GM12891 (cell line): ENCODE measurements at regions not wholly inside any gene's neighbourhood (a gene's known extent, or its start where the extent isn't known, plus 50 kb on each side); places are given as distances from the start of the nearest gene placed in this dataset.
"Not testable (repeated sequence)": the region's sequence is repeated elsewhere in the genome, so short reads cannot be mapped to it uniquely, and the experiment has no call there.

Source experiments
- DNase-seq: peaks from one replicate; pipeline ENCODE4 v3.0.0; 2011; ENCODE audit warnings: low spot score; ENCODE audit not compliant: insufficient read length
- FAIRE-seq: peaks from 2 replicates; lab custom pipeline; 2011; peaks lifted over from hg19 to GRCh38; lab: Jason Lieb, UNC
- PAX5 ChIP-seq: IDR thresholded peaks from 2 replicates; pipeline ENCODE4 v1.6.1; 2011; ENCODE audit warnings: low read length, moderate library complexity, mild to moderate bottlenecking; ENCODE audit not compliant: insufficient read depth, severe bottlenecking
- POLR2A ChIP-seq: IDR thresholded peaks from 2 replicates; pipeline ENCODE4 v1.6.1; 2011; ENCODE audit warnings: low read depth, low read length, control low read depth
- POLR2AphosphoS5 ChIP-seq: IDR thresholded peaks from 2 replicates; pipeline ENCODE4 v1.6.1; 2011; ENCODE audit warnings: low read depth, low read length, control low read depth
- POU2F2 ChIP-seq: IDR thresholded peaks from 2 replicates; pipeline ENCODE4 v1.6.1; 2011; ENCODE audit warnings: low read depth, mild to moderate bottlenecking, control low read depth, low read length, moderate library complexity
- SPI1 ChIP-seq: IDR thresholded peaks from 2 replicates; pipeline ENCODE4 v1.6.1; 2011; ENCODE audit warnings: low read depth, low read length, control low read depth
- TAF1 ChIP-seq: IDR thresholded peaks from 2 replicates; pipeline ENCODE4 v1.6.1; 2011; ENCODE audit warnings: low read depth, low read length, control low read depth

DNA sequence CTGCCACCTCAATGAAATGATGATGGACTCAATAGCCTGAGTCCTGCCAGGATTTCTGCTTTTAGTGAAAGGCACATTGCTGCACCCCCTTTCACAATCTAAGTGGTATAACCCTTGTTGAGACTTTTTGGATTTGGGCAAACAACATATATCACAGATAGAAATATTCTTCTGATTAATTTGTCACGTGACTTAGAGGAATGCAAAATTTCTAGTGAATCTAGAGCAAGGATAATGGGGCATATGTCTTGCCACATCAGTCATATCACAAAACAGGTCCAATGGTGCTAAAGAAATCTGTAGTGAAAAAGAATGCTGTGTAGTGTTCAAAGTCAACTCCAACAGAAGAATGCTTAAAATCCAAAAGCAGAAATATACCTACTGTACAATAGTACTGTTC, 1386.3 kb downstream of the LRFN5 start:
- TF ChIP-seq POLR2AphosphoS5 (no peak), PAX5 (no peak), POLR2A (no peak), TAF1 (no peak), POU2F2 (no peak), SPI1 (no peak)

DNA sequence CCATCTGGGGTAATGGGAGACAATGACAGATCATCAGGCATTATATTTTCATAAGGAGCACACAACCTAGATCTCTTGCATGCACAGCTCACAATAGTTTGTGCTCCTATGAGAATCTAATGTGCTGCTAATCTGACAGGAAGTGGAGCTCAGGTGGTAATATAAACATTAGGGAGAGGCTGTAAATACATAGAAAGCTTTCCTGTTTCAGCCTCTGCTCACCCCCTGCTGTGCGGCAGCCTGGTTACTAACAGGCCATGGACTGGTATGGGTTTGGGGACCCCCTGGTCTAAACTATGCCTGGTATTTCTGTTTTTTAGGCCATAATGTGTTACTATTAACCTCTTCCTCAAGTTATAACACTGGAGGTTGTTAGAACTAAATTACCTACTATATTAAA, 1373.7 kb downstream of the LRFN5 start:
- TF ChIP-seq POLR2AphosphoS5: no peak
- no peak for TF ChIP-seq POLR2A
- no peak for TF ChIP-seq POU2F2
- no peak for TF ChIP-seq PAX5
- no peak for TF ChIP-seq SPI1
- no peak for TF ChIP-seq TAF1
- DNase-seq (no peak), FAIRE-seq (no peak)

More for the DNA sequence above, 1386.3 kb downstream of the LRFN5 start:
- no peak for FAIRE-seq
- no peak for DNase-seq

DNA sequence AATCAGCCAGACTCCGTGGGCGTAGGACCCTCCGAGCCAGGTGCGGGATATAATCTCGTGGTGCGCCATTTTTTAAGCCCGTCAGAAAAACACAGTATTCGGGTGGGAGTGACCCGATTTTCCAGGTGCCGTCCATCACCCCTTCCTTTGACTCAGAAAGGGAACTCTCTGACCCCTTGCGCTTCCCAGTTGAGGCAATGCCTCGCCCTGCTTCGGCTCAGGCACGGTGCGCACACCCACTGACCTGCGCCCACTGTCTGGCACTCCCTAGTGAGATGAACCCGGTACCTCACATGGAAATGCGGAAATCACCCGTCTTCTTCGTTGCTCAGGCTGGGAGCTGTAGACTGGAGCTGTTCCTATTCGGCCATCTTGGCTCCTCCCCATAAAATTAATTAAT, 1366.5 kb downstream of the LRFN5 start:
- DNase-seq, FAIRE-seq: not testable (repeated sequence)

DNA sequence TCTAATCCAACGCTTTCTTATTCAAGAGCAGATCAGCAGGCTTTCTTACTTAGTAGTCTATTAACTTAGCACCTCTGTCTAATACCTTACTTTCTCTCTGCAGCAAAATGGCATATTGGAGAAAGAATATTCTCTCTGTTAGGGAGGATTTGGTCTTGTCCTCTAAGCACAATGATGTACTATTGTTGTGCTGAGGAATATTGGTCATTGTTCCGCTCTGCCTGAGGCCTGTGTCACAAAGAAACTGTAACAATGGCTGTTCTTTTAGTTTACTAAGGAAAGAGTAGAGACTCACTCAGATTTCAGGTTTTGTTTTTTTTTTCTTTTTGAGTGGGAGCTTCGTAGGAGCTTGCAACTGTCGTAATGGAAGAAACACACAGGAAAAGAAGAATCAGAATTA, 1358.8 kb downstream of the LRFN5 start:
- TF ChIP-seq SPI1 (no peak), TAF1 (no peak), POLR2A (no peak), POLR2AphosphoS5 (no peak), POU2F2 (no peak), PAX5 (no peak)
- no peak for FAIRE-seq
- DNase-seq: no peak

DNA sequence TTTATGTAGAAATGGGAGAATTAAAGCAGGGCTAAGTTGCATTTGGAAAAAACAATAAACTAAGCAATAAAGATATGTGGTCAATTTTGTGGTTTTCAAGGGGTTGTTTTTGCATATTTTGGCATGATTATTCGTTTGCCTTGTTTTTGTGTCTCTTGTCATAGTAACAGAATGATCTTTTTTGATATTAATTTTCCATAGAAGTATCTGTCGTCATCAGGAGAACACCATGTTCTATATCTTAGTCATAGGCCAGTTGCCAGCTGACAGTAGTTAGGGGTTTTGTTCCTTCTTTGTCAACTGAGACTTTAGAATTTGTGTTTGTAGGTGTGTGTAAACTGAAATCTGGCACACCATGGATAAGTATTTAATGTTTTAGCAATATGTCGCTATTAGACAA, 1354.8 kb downstream of the LRFN5 start:
- no peak for TF ChIP-seq POU2F2
- FAIRE-seq: no peak
- DNase-seq: no peak

DNA sequence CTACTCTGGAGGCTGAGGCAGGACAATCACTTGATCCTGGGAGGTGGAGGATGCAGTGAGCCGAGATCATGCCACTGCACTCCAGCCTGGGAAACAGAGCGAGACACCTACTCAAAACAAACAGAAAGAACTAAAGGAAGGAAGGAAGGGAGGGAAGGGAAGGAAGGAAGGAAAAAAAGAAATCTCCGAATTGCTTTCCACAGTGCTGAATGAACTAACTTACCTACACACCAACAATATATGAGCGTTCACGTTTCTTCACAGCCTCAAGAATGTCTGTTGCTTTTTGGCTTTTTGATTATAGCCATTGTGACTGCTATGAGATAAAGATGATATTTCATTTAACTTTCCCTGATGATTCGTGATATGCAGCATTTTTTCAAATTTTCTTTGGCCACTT, 1343.7 kb downstream of the LRFN5 start:
- no peak for TF ChIP-seq POLR2A
- no peak for TF ChIP-seq POU2F2
- TF ChIP-seq PAX5: no peak
- no peak for TF ChIP-seq POLR2AphosphoS5
- TF ChIP-seq SPI1: no peak
- TF ChIP-seq TAF1: no peak
- DNase-seq (no peak), FAIRE-seq (no peak)

DNA sequence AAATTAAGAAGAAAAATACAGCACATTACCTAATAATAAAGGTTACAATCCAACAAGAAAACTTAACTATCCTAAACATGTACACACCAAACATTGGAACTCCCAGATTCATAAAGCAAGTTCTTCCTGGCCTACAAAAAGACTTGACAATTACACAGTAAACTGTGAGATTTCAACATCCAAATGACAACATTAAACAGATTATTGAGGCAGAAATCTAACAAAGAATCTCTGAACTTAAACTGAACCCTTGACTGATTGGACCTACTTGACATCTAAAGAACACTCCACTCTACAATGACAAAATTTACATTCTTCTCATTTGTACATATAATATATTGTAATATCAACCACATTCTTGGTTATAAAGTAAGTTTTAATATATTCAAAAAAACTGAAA, 1341.3 kb downstream of the LRFN5 start:
- FAIRE-seq (no peak), DNase-seq (no peak)
- TF ChIP-seq TAF1 (no peak), SPI1 (no peak), POLR2A (no peak), POU2F2 (no peak), PAX5 (no peak), POLR2AphosphoS5 (no peak)

DNA sequence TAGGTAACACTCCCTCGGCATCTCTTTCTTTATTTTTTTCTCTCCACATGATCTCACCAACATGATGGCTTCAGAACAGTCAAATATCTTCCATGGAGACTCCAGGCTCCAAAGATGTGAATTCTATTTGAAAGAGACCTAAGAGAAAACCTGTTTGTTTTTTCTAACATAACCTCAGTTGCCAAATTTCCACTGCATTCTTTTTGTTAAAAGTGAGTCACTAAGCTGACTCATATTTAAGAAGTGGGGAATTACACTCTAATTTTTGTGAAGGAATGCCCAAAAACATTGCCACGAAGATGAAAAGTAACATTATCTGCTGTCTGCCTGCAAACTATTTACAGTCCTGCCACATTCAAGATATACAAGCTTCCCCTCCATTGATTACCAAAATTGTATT, 1337.6 kb downstream of the LRFN5 start:
- DNase-seq (no peak), FAIRE-seq (no peak)
- no peak for TF ChIP-seq TAF1
- TF ChIP-seq PAX5: no peak
- TF ChIP-seq POLR2A: no peak
- no peak for TF ChIP-seq POU2F2
- no peak for TF ChIP-seq POLR2AphosphoS5
- TF ChIP-seq SPI1: no peak

DNA sequence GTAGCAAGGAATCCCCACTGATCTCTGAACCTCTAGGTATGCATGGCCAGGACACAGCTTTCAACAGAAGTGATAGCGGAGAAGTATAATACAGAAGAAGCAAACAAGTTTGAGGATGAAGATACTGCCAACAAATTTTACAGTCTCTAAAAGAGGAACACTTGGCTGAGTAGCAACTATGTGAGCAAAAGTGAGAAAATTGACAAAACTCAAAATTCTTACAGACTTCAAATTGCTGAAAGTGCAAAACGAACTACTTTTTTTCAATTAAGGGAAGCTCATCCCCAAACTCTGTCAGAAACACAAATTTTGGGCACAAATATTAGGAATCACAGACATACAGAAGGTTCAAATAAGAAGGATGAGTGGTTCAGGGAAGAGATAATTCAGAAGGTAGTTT, 1324.6 kb downstream of the LRFN5 start:
- DNase-seq: no peak
- TF ChIP-seq POLR2AphosphoS5: no peak
- no peak for FAIRE-seq

DNA sequence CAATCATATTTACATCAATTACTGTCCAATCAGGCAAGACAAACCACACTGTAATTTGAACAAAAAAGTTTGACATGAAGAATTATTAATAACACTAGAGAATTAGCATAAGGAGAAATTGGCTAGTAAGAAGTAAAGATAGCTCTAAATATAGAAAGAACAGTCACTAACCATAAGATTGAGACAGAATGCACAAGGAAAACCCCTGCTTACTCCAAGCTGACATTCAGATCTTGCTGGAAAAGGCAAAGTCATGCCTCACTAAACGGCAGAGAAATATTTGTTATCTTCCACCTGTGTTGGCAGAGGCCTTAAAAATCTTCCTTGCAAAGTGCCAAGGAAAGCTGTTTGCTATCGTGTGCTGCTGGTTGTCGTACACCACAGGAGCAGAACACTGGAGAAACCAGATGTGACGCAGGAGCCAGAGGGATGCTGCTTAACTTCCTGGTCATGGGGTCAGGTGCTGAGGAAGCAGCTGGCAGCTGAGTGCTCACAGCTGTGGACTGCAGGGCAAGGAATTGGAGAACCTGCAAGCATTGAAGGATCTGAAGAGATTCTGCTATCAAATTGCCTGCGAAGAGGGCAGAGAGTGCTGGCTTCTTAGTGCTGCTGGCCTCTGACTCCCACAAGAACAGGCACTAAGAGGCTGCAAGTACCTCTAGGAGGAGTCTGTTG, 1323.3 kb downstream of the LRFN5 start:
- DNase-seq (no peak), FAIRE-seq (no peak)

DNA sequence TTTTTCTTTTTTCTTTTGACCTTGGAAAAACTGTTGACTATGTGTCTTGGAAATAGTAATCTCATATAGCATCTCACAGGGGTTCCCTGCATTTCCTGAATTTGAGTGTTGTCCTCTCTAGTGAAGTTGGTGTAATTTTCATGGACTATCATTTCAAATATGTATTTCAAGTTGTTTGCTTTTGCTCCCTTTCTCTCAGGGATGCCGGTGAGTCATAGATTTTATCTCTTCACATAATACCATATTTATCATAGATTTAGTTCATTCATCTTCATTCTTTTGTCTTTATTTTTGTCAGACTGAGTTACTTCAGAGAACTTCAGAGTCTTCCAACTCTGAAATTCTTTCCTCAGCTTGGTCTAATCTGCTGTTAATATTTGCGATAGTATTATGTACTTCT, 1320.6 kb downstream of the LRFN5 start:
- FAIRE-seq (no peak), DNase-seq (no peak)
- TF ChIP-seq SPI1: no peak
- TF ChIP-seq POU2F2: no peak
- no peak for TF ChIP-seq PAX5
- TF ChIP-seq TAF1: no peak
- no peak for TF ChIP-seq POLR2A
- no peak for TF ChIP-seq POLR2AphosphoS5

More for the DNA sequence above, 1323.3 kb downstream of the LRFN5 start:
- TF ChIP-seq POU2F2: no peak
- no peak for TF ChIP-seq POLR2A
- no peak for TF ChIP-seq SPI1
- no peak for TF ChIP-seq PAX5
- TF ChIP-seq POLR2AphosphoS5: no peak
- TF ChIP-seq TAF1: no peak

DNA sequence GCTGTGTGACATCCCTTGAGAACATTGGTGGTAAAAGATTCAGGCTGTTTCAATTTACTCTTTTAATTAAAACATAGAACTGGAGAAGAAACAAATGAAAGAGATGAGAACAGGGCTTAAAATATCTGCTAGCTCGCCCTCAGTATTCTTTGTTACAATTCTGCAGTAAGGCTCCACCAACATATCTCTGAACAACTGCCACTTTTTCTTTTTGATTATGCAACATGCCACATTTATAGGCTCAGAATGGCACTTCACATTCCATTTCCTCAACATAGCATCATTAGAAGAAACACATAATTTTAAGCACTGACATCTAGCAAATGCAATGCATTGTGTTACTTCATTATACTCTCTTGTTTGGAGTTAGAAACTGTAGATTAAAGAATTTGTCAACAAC, 1315.2 kb downstream of the LRFN5 start:
- no peak for FAIRE-seq
- TF ChIP-seq POLR2A (no peak), POLR2AphosphoS5 (no peak), POU2F2 (no peak), SPI1 (no peak), TAF1 (no peak), PAX5 (no peak)
- DNase-seq: no peak
